ENCODE measurements at regions not wholly inside any gene's neighbourhood (a gene's known extent, or its start where the extent isn't known, plus 50 kb on each side); places are given as distances from the start of the nearest gene placed in this dataset.
A peak's percentile ranks its signal among the peaks of the same experiment; 100 is the strongest.

GRCh38 chr6:95420792-95421191 lies 156.5 kb upstream of the MANEA start:
- Histone ChIP-seq H3K36me3 (no peaks in the 10 kb centered on the region), H3K4me1 (no peaks in the 10 kb centered on the region), H3K27ac (no peak overlapping the region), H3K9me3 (peaks cover 0 to 14% of the 10 kb centered on the region in 2 donors), H3K4me3 (no peak overlapping the region), H3K27me3 (no peaks in the 10 kb centered on the region)
- no peak for ATAC-seq
- TF ChIP-seq, protein P1, sequence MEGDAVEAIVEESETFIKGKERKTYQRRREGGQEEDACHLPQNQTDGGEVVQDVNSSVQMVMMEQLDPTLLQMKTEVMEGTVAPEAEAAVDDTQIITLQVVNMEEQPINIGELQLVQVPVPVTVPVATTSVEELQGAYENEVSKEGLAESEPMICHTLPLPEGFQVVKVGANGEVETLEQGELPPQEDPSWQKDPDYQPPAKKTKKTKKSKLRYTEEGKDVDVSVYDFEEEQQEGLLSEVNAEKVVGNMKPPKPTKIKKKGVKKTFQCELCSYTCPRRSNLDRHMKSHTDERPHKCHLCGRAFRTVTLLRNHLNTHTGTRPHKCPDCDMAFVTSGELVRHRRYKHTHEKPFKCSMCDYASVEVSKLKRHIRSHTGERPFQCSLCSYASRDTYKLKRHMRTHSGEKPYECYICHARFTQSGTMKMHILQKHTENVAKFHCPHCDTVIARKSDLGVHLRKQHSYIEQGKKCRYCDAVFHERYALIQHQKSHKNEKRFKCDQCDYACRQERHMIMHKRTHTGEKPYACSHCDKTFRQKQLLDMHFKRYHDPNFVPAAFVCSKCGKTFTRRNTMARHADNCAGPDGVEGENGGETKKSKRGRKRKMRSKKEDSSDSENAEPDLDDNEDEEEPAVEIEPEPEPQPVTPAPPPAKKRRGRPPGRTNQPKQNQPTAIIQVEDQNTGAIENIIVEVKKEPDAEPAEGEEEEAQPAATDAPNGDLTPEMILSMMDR (IDR thresholded peaks at IDR 0.05) = no peak
- intact Hi-C loops (cut with DNase I) = no loop called here
- no peak for DNase-seq

DNA sequence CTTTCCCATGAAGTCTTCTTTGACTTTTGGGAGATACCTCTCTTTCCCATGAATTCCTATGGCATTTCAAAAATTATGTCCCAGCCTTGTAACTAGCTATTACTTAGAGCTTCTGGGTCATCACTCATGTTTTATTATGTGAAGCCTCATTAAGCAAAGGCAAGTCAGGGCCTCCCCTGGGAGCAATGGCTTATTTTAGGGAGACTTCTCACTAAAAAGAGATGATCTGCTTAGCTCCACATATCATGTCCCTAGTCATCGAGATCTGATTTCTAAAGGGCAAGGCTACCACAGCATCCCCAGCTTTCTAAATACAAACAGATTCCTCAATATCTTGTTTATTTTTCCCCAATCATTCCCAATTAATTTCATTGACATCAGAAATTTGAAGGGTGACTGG lies 154.0 kb upstream of the MANEA start:
- intact Hi-C loops (cut with DNase I) = no loop called here
- Histone ChIP-seq H3K36me3 (no peaks in the 10 kb centered on the region), H3K9me3 (peaks cover 0 to 14% of the 10 kb centered on the region in 2 donors), H3K4me1 (no peaks in the 10 kb centered on the region), H3K27me3 (no peaks in the 10 kb centered on the region), H3K27ac (no peak overlapping the region), H3K4me3 (no peak overlapping the region)
- DNase-seq (no peak), ATAC-seq (no peak)
- TF ChIP-seq, protein P1 (IDR thresholded peaks at IDR 0.05) = no peak

DNA sequence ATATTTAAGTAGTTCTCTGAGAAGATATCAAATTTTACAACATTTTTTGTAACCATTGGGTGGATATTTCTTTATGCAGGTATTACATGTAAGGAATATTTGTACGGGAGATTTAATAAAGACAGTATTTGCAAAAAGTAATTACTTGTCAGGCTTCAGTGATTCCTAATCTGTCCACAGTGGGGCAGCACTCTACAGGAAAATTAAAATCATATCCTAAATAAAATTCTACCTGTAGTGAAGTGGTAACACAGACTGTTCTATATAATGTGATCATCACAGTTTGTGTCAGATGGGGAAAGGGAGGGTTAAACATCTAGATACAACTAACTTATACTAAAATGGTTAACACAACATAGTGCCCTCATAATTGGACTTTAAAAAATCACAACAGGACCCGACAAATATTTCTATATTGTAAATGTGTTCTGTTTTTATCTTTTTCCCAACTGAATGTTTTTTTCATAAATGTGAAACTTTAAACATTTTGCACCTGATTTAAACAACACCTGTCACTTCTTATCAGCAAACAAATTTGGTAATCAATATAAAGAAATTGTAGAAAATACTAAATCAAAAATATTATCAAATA lies 145.6 kb upstream of the MANEA start:
- H3K4me3 ChIP-seq = no peak overlapping the region
- TF ChIP-seq, protein P1 (IDR thresholded peaks at IDR 0.05) = peak; percentile 52 to 74
- no peaks in the 10 kb centered on the region for H3K36me3 ChIP-seq
- intact Hi-C loops (cut with DNase I) = no loop called here
- no peak overlapping the region for H3K27ac ChIP-seq
- DNase-seq (peak in 2 of 4 donors; percentile 1 to 30), ATAC-seq (peak; percentile 49)
- no peaks in the 10 kb centered on the region for H3K4me1 ChIP-seq
- no peaks in the 10 kb centered on the region for H3K9me3 ChIP-seq
- no peaks in the 10 kb centered on the region for H3K27me3 ChIP-seq

GRCh38 chr6:95439741-95440140 lies 137.6 kb upstream of the MANEA start:
- TF ChIP-seq, protein P1 (IDR thresholded peaks at IDR 0.05) = no peak
- ATAC-seq = no peak

DNA sequence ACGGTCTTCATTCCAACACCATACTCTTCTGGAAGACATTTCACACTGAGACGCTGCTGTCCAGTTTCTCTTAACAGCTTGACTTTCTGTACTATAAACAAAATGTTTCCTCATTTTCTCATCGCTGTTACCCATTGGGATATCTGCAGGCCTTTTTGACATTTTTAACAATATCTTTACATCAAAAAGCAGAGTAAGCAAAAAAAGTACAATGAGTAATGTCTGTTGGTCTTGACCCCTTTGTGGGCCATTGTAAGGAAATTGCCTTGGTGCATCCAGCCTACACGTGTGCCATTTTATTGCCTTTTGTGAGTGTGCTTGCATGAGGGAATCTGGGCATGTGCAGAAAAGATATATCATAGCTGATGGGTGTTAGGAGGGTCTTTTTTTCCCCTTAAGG lies 129.1 kb upstream of the MANEA start:
- intact Hi-C loops (cut with DNase I) = no loop called here
- Histone ChIP-seq H3K36me3 (no peaks in the 10 kb centered on the region), H3K27me3 (no peaks in the 10 kb centered on the region), H3K27ac (no peak overlapping the region), H3K4me1 (no peaks in the 10 kb centered on the region), H3K4me3 (no peak overlapping the region), H3K9me3 (peaks cover 0 to 2% of the 10 kb centered on the region in 2 donors)
- ATAC-seq (no peak), DNase-seq (no peak)
- TF ChIP-seq, protein P1 (IDR thresholded peaks at IDR 0.05) = no peak

More at GRCh38 chr6:95439741-95440140, 137.6 kb upstream of the MANEA start:
- Histone ChIP-seq H3K27ac (no peak overlapping the region), H3K36me3 (no peaks in the 10 kb centered on the region), H3K4me1 (no peaks in the 10 kb centered on the region), H3K4me3 (no peak overlapping the region), H3K27me3 (no peaks in the 10 kb centered on the region), H3K9me3 (no peaks in the 10 kb centered on the region)
- DNase-seq = no peak
- intact Hi-C loops (cut with DNase I) = no loop called here
